Keratinocyte (primary cell): ENCODE measurements at regions not wholly inside any gene's neighbourhood (a gene's known extent, or its start where the extent isn't known, plus 50 kb on each side); places are given as distances from the start of the nearest gene placed in this dataset.

Experiments used
- CTCF ChIP-seq, 3 experiments: IDR thresholded peaks in 1 of 3; conservative IDR thresholded peaks in 1 of 3; optimal IDR thresholded peaks in 1 of 3; 2 replicates in 2 of 3; 3 replicates in 1 of 3; pipeline versions ENCODE3 to v1.5.1; 2011; ENCODE audit warnings: low read length in 3 of 3, mild to moderate bottlenecking in 3 of 3, moderate library complexity in 2 of 3, control low read depth in 1 of 3, inconsistent platforms in 1 of 3; ENCODE audit not compliant: insufficient read depth in 2 of 3; ENCODE audit errors: extremely low read depth in 1 of 3
- EZH2 ChIP-seq: IDR thresholded peaks from one replicate; pipeline ENCODE4 v1.6.1; 2012; ENCODE audit warnings: inconsistent platforms, mild to moderate bottlenecking, low read length, moderate library complexity

DNA sequence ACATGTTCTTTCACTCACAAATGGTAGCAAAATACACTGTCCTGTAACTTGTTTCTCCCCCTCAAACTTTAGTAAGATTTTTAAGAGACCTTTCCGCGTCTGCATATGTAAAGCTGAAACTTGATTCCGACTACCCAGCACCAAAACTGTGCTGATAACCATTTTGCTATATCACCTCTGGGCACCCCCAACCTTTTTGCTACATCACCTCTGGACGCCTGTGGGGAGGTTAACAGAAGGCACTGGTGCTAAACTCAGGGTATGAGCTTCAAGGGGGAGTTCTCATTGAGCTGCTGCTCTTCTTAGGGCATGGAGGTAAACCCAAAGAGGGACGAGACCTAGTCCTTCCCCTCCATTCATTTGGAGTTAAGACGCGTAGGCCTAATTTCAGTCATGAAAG, 67.6 kb upstream of the NFE2L3 start:
- TF ChIP-seq CTCF (optimal IDR thresholded peaks at IDR 0.05 in 1 of 3, IDR thresholded peaks at IDR 0.05 in 1 of 3, conservative IDR thresholded peaks at IDR 0.05 in 1 of 3; ENCODE audit: extremely low read depth in 1 of 3, insufficient read depth in 2 of 3, low read length in 3 of 3) = no peak
- no peak for TF ChIP-seq EZH2
